ENCODE measurements at regions not wholly inside any gene's neighbourhood (a gene's known extent, or its start where the extent isn't known, plus 50 kb on each side); places are given as distances from the start of the nearest gene placed in this dataset.

DNA sequence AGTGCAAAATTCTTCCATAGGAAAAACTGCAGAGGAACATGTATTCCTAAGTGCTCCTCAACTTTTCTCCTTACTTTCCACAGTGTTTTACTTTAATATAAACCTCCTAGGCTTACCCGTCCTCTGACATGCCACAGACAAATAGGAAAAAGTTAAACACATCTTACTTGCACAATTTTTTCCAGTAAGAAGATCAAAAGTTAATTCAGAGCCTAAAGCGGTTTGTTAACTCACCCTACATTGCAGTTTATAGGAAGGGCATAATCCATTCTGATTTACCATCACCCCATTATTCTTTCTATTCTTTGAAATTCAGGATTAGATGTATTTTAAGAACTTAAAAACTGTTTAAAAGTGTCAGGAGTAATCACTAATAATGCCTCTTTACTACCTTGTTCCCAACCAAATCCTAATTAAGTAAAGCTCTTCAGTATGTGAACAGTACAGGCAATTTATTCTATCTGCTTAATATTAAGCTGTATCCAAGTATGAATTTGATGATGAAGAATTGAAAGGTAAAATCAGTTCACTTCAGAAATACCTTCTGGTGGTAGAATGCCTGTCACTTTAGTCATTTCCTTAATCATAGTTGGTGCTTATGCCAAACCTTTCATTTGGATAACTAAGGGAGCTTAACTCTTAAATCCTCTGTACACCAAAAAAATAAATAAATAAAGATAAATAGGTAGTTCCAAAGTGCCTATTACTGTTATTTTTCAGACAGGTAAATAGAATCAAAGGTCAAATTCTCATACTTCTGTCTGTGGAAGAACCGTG is 292.0 kb downstream of the ALDH8A1 start:
- no peaks in the 10 kb centered on the region for H3K9me3 Mint-ChIP-seq
- H3K27me3 Mint-ChIP-seq = peaks cover 0 to 32% (median 0%) of the 10 kb centered on the region in 5 donors
- H3K27ac ChIP-seq (ENCODE audit: low read depth, low read length) = no peak overlapping the region
- H3K27ac Mint-ChIP-seq = no peak overlapping the region
- intact Hi-C loops (cut with micrococcal nuclease) = no loop called here
- ChIA-PET CTCF (interaction anchor here (1.3 kb wide), 1 partner anchor 165 kb away, joined by 3 read pairs; no protein-coding TSS in a partner anchor), POLR2A (no interaction called here)
- no peaks in the 10 kb centered on the region for H3K27me3 ChIP-seq (ENCODE audit: control insufficient read depth in 2 of 2, insufficient read depth in 2 of 2, low read length in 2 of 2)
- H3K4me3 Mint-ChIP-seq = no peak overlapping the region
- no peaks in the 10 kb centered on the region for H3K4me1 ChIP-seq (ENCODE audit: control insufficient read depth in 2 of 2, insufficient read depth in 2 of 2, low read length in 2 of 2)
- H3K4me1 Mint-ChIP-seq = peaks cover 0 to 2% (median 0%) of the 10 kb centered on the region in 7 donors
- H3K36me3 Mint-ChIP-seq = no peaks in the 10 kb centered on the region
- DNase-seq (no peak), ATAC-seq (no peak)
- H3K9me3 ChIP-seq (ENCODE audit: control insufficient read depth in 2 of 3, low read length in 3 of 3) = no peaks in the 10 kb centered on the region
- no peak overlapping the region for H3K4me3 ChIP-seq (ENCODE audit: low read length)
- H3K36me3 ChIP-seq (ENCODE audit: control insufficient read depth in 2 of 3, insufficient read depth in 3 of 3, low read length in 3 of 3) = no peaks in the 10 kb centered on the region

DNA sequence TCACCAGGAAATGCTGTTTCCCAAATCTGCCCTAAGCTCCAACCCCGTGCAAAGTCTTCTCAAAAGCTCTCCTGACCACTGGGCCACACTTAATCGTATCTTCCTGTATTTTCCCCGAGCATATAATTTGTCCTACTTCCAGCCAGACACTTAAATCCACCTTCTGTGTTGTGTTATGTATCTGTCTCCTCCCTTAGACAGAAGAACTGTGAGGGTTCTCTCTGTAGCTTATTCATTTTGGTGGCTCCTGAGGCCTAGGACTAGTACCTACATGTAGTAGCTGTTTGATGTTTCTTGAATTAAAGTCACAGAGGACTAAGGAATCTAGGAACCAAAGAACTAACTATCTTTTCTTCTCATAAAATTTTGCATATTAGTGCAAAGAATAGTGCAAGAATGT is 292.6 kb downstream of the ALDH8A1 start:
- CTCF ChIA-PET = interaction anchor here (1.3 kb wide), 1 partner anchor 166 kb away, joined by 3 read pairs; no protein-coding TSS in a partner anchor

DNA sequence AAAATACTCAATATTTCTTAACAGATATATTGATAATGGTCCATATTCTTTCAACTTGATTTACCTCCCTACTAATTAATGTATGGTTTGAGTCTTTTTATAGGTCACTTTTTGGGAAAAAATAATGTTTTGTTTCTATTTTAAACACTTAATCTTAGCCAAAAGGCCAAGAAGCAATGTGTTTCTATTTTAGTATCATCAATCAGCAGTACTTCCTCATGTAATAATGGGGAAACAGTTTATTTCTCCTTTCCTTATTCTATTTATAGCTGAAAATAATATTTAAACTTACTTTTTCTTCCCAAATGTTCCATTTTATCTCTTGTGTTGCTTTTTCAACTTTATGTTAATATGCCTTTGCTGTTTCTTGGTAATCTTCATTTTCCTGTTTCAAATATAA is 295.1 kb downstream of the ALDH8A1 start:
- intact Hi-C loops (cut with micrococcal nuclease) = no loop called here
- no peak overlapping the region for H3K4me3 Mint-ChIP-seq
- no peaks in the 10 kb centered on the region for H3K9me3 Mint-ChIP-seq
- Histone ChIP-seq H3K27me3 (ENCODE audit: control insufficient read depth in 2 of 2, insufficient read depth in 2 of 2, low read length in 2 of 2) (no peaks in the 10 kb centered on the region), H3K4me3 (ENCODE audit: low read length) (no peak overlapping the region), H3K9me3 (ENCODE audit: control insufficient read depth in 2 of 3, low read length in 3 of 3) (no peaks in the 10 kb centered on the region), H3K27ac (ENCODE audit: low read depth, low read length) (no peak overlapping the region), H3K4me1 (ENCODE audit: control insufficient read depth in 2 of 2, insufficient read depth in 2 of 2, low read length in 2 of 2) (no peaks in the 10 kb centered on the region), H3K36me3 (ENCODE audit: control insufficient read depth in 2 of 3, insufficient read depth in 3 of 3, low read length in 3 of 3) (no peaks in the 10 kb centered on the region)
- no peak overlapping the region for H3K27ac Mint-ChIP-seq
- H3K4me1 Mint-ChIP-seq = peaks cover 0 to 2% (median 0%) of the 10 kb centered on the region in 7 donors
- ChIA-PET CTCF (interaction anchor here (1.5 kb wide), 1 partner anchor 14 kb away, joined by 4 read pairs; no protein-coding TSS in a partner anchor), POLR2A (interaction anchor here (0.6 kb wide), 1 partner anchor 509 kb away, joined by 3 read pairs; no protein-coding TSS in a partner anchor)
- DNase-seq = no peak
- peaks cover 0 to 2% (median 0%) of the 10 kb centered on the region in 5 donors for H3K36me3 Mint-ChIP-seq
- ATAC-seq = no peak
- H3K27me3 Mint-ChIP-seq = peaks cover 0 to 44% (median 0%) of the 10 kb centered on the region in 5 donors

More for the DNA sequence above, 292.6 kb downstream of the ALDH8A1 start:
- H3K9me3 ChIP-seq (ENCODE audit: control insufficient read depth in 2 of 3, low read length in 3 of 3) = no peaks in the 10 kb centered on the region
- H3K27ac Mint-ChIP-seq = no peak overlapping the region
- ATAC-seq = no peak
- H3K27me3 ChIP-seq (ENCODE audit: control insufficient read depth in 2 of 2, insufficient read depth in 2 of 2, low read length in 2 of 2) = no peaks in the 10 kb centered on the region
- DNase-seq = no peak
- H3K4me1 ChIP-seq (ENCODE audit: control insufficient read depth in 2 of 2, insufficient read depth in 2 of 2, low read length in 2 of 2) = no peaks in the 10 kb centered on the region
- peaks cover 0 to under 1% (median 0%) of the 10 kb centered on the region in 7 donors for H3K4me1 Mint-ChIP-seq
- H3K36me3 Mint-ChIP-seq = no peaks in the 10 kb centered on the region
- no peak overlapping the region for H3K27ac ChIP-seq (ENCODE audit: low read depth, low read length)
- POLR2A ChIA-PET = no interaction called here
- no peak overlapping the region for H3K4me3 Mint-ChIP-seq
- peaks cover 0 to 33% (median 0%) of the 10 kb centered on the region in 5 donors for H3K27me3 Mint-ChIP-seq
- no peak overlapping the region for H3K4me3 ChIP-seq (ENCODE audit: low read length)
- no peaks in the 10 kb centered on the region for H3K9me3 Mint-ChIP-seq
- H3K36me3 ChIP-seq (ENCODE audit: control insufficient read depth in 2 of 3, insufficient read depth in 3 of 3, low read length in 3 of 3) = no peaks in the 10 kb centered on the region
- intact Hi-C loops (cut with micrococcal nuclease) = no loop called here

DNA sequence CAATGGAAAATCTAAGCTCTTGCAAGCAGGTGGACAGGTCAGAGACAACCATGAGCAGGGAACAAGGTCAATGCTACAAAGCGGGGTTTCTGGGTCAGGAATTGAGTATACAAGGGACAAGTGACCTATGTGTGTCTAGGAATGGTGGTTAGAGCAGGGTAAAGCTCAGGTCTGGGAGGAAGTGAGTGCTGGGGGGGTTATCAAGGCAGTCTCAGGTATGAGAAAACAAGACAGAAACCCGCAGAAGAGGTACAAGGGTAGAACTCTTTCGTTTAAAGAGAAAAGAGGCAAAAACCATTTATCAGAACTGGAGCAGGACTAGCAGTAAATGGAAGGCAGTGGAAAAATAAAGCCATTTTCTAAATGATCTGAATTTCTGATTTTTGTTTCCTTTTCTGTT is 298.4 kb downstream of the ALDH8A1 start:
- H3K9me3 ChIP-seq (ENCODE audit: control insufficient read depth in 2 of 3, low read length in 3 of 3) = no peaks in the 10 kb centered on the region
- H3K27ac ChIP-seq (ENCODE audit: low read depth, low read length) = no peak overlapping the region
- no peaks in the 10 kb centered on the region for H3K4me1 ChIP-seq (ENCODE audit: control insufficient read depth in 2 of 2, insufficient read depth in 2 of 2, low read length in 2 of 2)
- H3K27ac Mint-ChIP-seq = no peak overlapping the region
- H3K4me1 Mint-ChIP-seq = peaks cover 0 to 2% (median 0%) of the 10 kb centered on the region in 7 donors
- no peak overlapping the region for H3K4me3 Mint-ChIP-seq
- CTCF ChIA-PET = interaction anchor here (0.6 to 0.8 kb wide), 2 partner anchors 10 to 286 kb away, joined by 3 read pairs; no protein-coding TSS in a partner anchor
- no peak overlapping the region for H3K4me3 ChIP-seq (ENCODE audit: low read length)
- H3K36me3 ChIP-seq (ENCODE audit: control insufficient read depth in 2 of 3, insufficient read depth in 3 of 3, low read length in 3 of 3) = no peaks in the 10 kb centered on the region
- peaks cover 0 to 44% (median 8%) of the 10 kb centered on the region in 5 donors for H3K27me3 Mint-ChIP-seq
- DNase-seq (no peak), ATAC-seq (no peak)
- H3K36me3 Mint-ChIP-seq = peaks cover 0 to 2% (median 0%) of the 10 kb centered on the region in 5 donors
- POLR2A ChIA-PET = no interaction called here
- no peaks in the 10 kb centered on the region for H3K27me3 ChIP-seq (ENCODE audit: control insufficient read depth in 2 of 2, insufficient read depth in 2 of 2, low read length in 2 of 2)
- intact Hi-C loops (cut with micrococcal nuclease) = no loop called here
- no peaks in the 10 kb centered on the region for H3K9me3 Mint-ChIP-seq

DNA sequence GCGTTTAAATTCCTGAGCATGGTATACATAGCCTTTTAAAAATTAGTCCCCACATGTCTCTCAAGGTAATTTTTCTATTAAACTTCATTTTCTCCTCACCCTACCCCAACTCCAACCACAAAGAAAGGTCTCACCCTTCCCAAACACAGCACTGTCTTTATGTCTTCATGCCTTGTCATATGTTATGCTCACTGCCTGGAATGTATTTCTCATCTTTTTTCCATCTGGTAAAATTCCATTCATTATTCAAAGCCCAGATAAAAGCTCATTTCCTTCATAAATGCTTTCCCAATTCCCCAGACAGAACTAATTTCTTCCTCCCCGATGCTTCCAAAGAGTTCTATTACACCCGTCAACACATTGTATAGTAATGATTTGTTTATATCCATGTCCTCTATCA is 302.0 kb downstream of the ALDH8A1 start:
- H3K36me3 Mint-ChIP-seq = peaks cover 0 to 2% (median 0%) of the 10 kb centered on the region in 5 donors
- no peaks in the 10 kb centered on the region for H3K9me3 Mint-ChIP-seq
- peaks cover 0 to 23% (median 8%) of the 10 kb centered on the region in 5 donors for H3K27me3 Mint-ChIP-seq
- H3K27ac Mint-ChIP-seq = no peak overlapping the region
- Histone ChIP-seq H3K36me3 (ENCODE audit: control insufficient read depth in 2 of 3, insufficient read depth in 3 of 3, low read length in 3 of 3) (no peaks in the 10 kb centered on the region), H3K27ac (ENCODE audit: low read depth, low read length) (no peak overlapping the region), H3K27me3 (ENCODE audit: control insufficient read depth in 2 of 2, insufficient read depth in 2 of 2, low read length in 2 of 2) (no peaks in the 10 kb centered on the region), H3K4me1 (ENCODE audit: control insufficient read depth in 2 of 2, insufficient read depth in 2 of 2, low read length in 2 of 2) (no peaks in the 10 kb centered on the region), H3K4me3 (ENCODE audit: low read length) (no peak overlapping the region), H3K9me3 (ENCODE audit: control insufficient read depth in 2 of 3, low read length in 3 of 3) (no peaks in the 10 kb centered on the region)
- H3K4me3 Mint-ChIP-seq = no peak overlapping the region
- DNase-seq (no peak), ATAC-seq (no peak)
- intact Hi-C loops (cut with micrococcal nuclease) = loop anchor here in 1 of 2 donors (10.0 kb wide), 1 partner anchor 333 kb away; the partner anchor contains the start of gene SGK1
- CTCF ChIA-PET = no interaction called here
- peaks cover 0 to 3% (median 0%) of the 10 kb centered on the region in 7 donors for H3K4me1 Mint-ChIP-seq
- POLR2A ChIA-PET = no interaction called here

DNA sequence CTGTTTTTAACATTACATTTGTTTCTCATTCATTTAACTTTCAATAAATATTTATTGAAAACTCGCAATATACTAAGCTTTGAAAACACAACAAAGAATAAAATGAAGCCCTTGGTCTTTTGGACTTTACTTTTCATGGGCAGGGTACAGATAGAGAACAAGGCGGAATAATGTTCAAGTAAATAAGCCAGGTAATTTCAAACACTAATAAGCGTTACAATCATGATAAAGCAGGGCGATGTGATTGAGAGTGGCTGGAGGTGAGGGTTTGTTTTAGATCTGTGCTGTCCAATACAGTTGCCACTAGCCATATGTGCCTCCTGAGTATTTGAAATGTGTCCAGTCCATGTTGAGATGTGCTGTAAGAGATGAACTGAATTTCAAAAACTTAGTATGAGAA is 307.1 kb downstream of the ALDH8A1 start:
- ChIA-PET POLR2A (no interaction called here), CTCF (interaction anchor here (0.6 to 3.9 kb wide), 5 partner anchors 175 to 499 kb away, joined by 3 to 48 read pairs (median 22); no protein-coding TSS in a partner anchor)
- Histone ChIP-seq H3K27ac (ENCODE audit: low read depth, low read length) (no peak overlapping the region), H3K4me1 (ENCODE audit: control insufficient read depth in 2 of 2, insufficient read depth in 2 of 2, low read length in 2 of 2) (peaks cover 0 to 7% of the 10 kb centered on the region in 2 donors), H3K4me3 (ENCODE audit: low read length) (no peak overlapping the region), H3K9me3 (ENCODE audit: control insufficient read depth in 2 of 3, low read length in 3 of 3) (no peaks in the 10 kb centered on the region), H3K27me3 (ENCODE audit: control insufficient read depth in 2 of 2, insufficient read depth in 2 of 2, low read length in 2 of 2) (no peaks in the 10 kb centered on the region), H3K36me3 (ENCODE audit: control insufficient read depth in 2 of 3, insufficient read depth in 3 of 3, low read length in 3 of 3) (no peaks in the 10 kb centered on the region)
- H3K9me3 Mint-ChIP-seq = no peaks in the 10 kb centered on the region
- DNase-seq (no peak), ATAC-seq (no peak)
- peaks cover 0 to 20% (median 14%) of the 10 kb centered on the region in 7 donors for H3K4me1 Mint-ChIP-seq
- H3K27ac Mint-ChIP-seq = peak overlapping the region in 1 of 9 donors; percentile 30
- no peak overlapping the region for H3K4me3 Mint-ChIP-seq
- H3K36me3 Mint-ChIP-seq = peaks cover 0 to 3% (median 0%) of the 10 kb centered on the region in 5 donors
- intact Hi-C loops (cut with micrococcal nuclease) = loop anchor here (5.0 to 10.0 kb wide), 4 partner anchors 206 to 539 kb away; partner anchors contain the start of genes MYB (in 1 of the 2) and SGK1 (in 1 of the 2)
- peaks cover 0 to 5% (median 3%) of the 10 kb centered on the region in 5 donors for H3K27me3 Mint-ChIP-seq
